IPS DF 6.9 (cell line): ENCODE measurements at regions not wholly inside any gene's neighbourhood (a gene's known extent, or its start where the extent isn't known, plus 50 kb on each side); places are given as distances from the start of the nearest gene placed in this dataset.

Source experiments
- DNase-seq: peaks from one replicate; pipeline ENCODE4 v3.0.0-alpha.2; 2013; ENCODE audit warnings: low read depth, low spot score
- H3K27ac ChIP-seq: one replicate; pipeline ENCODE4 v1.5.1; 2013; ENCODE audit warnings: low read length, control low read depth
- H3K27me3 ChIP-seq: 2 replicates; pipeline ENCODE4 v1.6.1; 2013; ENCODE audit warnings: mild to moderate bottlenecking, low read length; ENCODE audit not compliant: control insufficient read depth, insufficient read depth
- H3K36me3 ChIP-seq: 2 replicates; pipeline ENCODE4 v1.6.1; 2013; ENCODE audit warnings: low read length; ENCODE audit not compliant: control insufficient read depth, insufficient read depth
- H3K4me1 ChIP-seq: 2 replicates; pipeline ENCODE4 v1.6.1; 2013; ENCODE audit warnings: low read length; ENCODE audit not compliant: control insufficient read depth, insufficient read depth
- H3K4me3 ChIP-seq: 2 replicates; pipeline ENCODE4 v1.5.1; 2013; ENCODE audit warnings: mild to moderate bottlenecking, low read length
- H3K9me3 ChIP-seq: 2 replicates; pipeline ENCODE4 v1.6.1; 2013; ENCODE audit warnings: low read length, inconsistent platforms; ENCODE audit not compliant: control insufficient read depth, insufficient read depth
- WGBS: extraction: QIAGEN DNeasy Blood & Tissue Kit; methylation state at CpG from one replicate; pipeline ENCODE4 v1.1.7; 2013; ENCODE audit warnings: mixed read lengths, missing lambda C conversion rate; ENCODE audit not compliant: insufficient read length, insufficient coverage; 5-methylcytosine and 5-hydroxymethylcytosine counted together

GRCh38 chr14:53569446-53569845, 387.2 kb downstream of the BMP4 start:
- H3K27me3 ChIP-seq: no peaks in the 10 kb centered on the region
- no peak overlapping the region for H3K27ac ChIP-seq
- H3K36me3 ChIP-seq: no peaks in the 10 kb centered on the region
- H3K4me3 ChIP-seq: no peak overlapping the region
- no peaks in the 10 kb centered on the region for H3K9me3 ChIP-seq
- 0 out of 2 replicates have a peak, but pooled peaks cover 1% of the 10 kb centered on the region for H3K4me1 ChIP-seq
- DNase-seq: no peak
- WGBS: no CpG with 5 or more reads among the region's 2 CpGs

DNA sequence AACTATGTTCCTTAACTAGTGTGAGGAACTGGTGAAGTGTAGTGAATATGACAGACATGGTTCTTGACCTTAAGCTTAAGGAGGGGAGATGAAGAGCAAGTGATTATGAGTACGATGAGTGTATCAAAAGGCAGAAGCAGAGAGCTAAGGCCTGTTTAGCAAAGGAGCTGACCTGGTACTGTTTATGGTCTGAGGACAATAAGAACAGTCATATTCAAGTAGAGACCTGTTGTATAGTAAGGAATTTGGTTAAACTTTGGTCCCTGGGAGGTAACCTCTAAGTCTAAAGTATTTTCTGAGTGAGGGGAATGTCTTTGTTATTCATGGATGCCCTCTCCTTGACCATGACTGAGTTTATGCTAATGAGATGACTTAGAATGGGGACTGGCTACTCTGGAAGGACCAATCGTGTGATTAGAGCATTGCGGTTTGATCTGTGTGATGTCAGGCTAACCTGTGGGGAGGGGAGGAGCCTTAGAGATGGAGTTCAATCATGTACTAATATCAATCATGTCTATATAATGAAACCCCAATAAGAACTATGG, 389.3 kb downstream of the BMP4 start:
- no peak for DNase-seq
- Histone ChIP-seq H3K4me3 (no peak overlapping the region), H3K4me1 (0 out of 2 replicates have a peak, but pooled peaks cover 1% of the 10 kb centered on the region), H3K27me3 (no peaks in the 10 kb centered on the region), H3K36me3 (no peaks in the 10 kb centered on the region), H3K9me3 (no peaks in the 10 kb centered on the region), H3K27ac (no peak overlapping the region)
- WGBS: no CpG with 5 or more reads among the region's 3 CpGs

GRCh38 chr14:53564870-53565269, 391.8 kb downstream of the BMP4 start:
- no peaks in the 10 kb centered on the region for H3K36me3 ChIP-seq
- H3K9me3 ChIP-seq: no peaks in the 10 kb centered on the region
- no peak for DNase-seq
- H3K4me1 ChIP-seq: 0 out of 2 replicates have a peak, but pooled peaks cover 1% of the 10 kb centered on the region
- H3K27me3 ChIP-seq: no peaks in the 10 kb centered on the region
- WGBS: no CpG with 5 or more reads among the region's 1 CpG
- H3K4me3 ChIP-seq: no peak overlapping the region
- no peak overlapping the region for H3K27ac ChIP-seq

GRCh38 chr14:53563628-53564027, 393.0 kb downstream of the BMP4 start:
- Histone ChIP-seq H3K36me3 (no peaks in the 10 kb centered on the region), H3K4me3 (no peak overlapping the region), H3K27me3 (no peaks in the 10 kb centered on the region), H3K27ac (no peak overlapping the region), H3K9me3 (no peaks in the 10 kb centered on the region), H3K4me1 (0 out of 2 replicates have a peak, but pooled peaks cover 1% of the 10 kb centered on the region)
- no peak for DNase-seq

GRCh38 chr14:53553221-53553620, 400.1 kb upstream of the DDHD1 start:
- H3K4me1 ChIP-seq: no peaks in the 10 kb centered on the region
- no peak overlapping the region for H3K27ac ChIP-seq
- H3K36me3 ChIP-seq: no peaks in the 10 kb centered on the region
- no peak for DNase-seq
- no CpG with 5 or more reads among the region's 4 CpGs for WGBS
- no peak overlapping the region for H3K4me3 ChIP-seq
- no peaks in the 10 kb centered on the region for H3K9me3 ChIP-seq
- no peaks in the 10 kb centered on the region for H3K27me3 ChIP-seq

DNA sequence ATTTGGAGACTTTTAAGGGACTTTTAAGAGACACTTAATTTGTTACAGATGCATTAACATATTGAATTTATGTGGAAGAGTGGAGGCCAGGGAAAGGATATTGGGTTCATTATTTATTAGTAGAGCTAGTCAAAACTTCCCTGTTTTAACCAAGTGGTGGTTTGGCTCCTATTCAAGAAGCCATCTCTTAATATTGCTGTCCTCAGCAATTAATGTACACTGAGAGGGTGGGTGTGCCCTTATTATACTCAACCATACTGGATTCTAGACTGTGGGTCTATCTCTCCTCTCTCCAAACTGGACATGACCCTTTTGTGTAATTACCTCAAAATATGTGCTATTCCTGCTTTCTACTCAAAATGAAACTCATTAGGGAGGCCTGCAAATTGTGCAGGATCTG, 398.7 kb upstream of the DDHD1 start:
- Histone ChIP-seq H3K4me1 (no peaks in the 10 kb centered on the region), H3K27me3 (no peaks in the 10 kb centered on the region), H3K4me3 (no peak overlapping the region), H3K36me3 (no peaks in the 10 kb centered on the region), H3K9me3 (no peaks in the 10 kb centered on the region), H3K27ac (no peak overlapping the region)
- DNase-seq: no peak

GRCh38 chr14:53550776-53551175, 397.7 kb upstream of the DDHD1 start:
- H3K4me3 ChIP-seq: no peak overlapping the region
- no peaks in the 10 kb centered on the region for H3K36me3 ChIP-seq
- no peaks in the 10 kb centered on the region for H3K4me1 ChIP-seq
- no peak overlapping the region for H3K27ac ChIP-seq
- WGBS: no CpG with 5 or more reads among the region's 5 CpGs
- no peaks in the 10 kb centered on the region for H3K27me3 ChIP-seq
- no peaks in the 10 kb centered on the region for H3K9me3 ChIP-seq
- no peak for DNase-seq

DNA sequence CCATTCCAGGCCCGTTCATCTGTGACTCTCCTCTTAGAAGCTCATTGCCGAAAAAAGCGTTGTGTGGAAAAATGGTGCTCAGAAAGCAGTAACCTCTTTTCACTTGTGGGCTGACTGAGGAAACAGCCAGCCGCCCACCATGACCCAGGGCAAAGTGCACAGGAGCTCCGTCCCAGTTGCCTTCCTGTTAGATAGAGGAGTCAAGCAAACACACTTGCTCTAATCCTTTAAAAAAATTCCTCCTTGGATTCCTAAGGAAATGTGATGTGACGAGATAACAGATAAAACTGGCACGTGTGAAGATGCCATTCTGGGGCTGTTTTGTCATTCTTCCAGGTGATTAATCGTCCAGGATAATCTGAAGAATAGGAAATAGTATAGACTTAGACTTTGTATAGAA, 396.8 kb upstream of the DDHD1 start:
- no peaks in the 10 kb centered on the region for H3K27me3 ChIP-seq
- no peak overlapping the region for H3K27ac ChIP-seq
- H3K4me1 ChIP-seq: no peaks in the 10 kb centered on the region
- H3K4me3 ChIP-seq: no peak overlapping the region
- no peaks in the 10 kb centered on the region for H3K9me3 ChIP-seq
- no peak for DNase-seq
- H3K36me3 ChIP-seq: no peaks in the 10 kb centered on the region
- no CpG with 5 or more reads among the region's 8 CpGs for WGBS

GRCh38 chr14:53547593-53547992, 394.5 kb upstream of the DDHD1 start:
- H3K9me3 ChIP-seq: no peaks in the 10 kb centered on the region
- H3K36me3 ChIP-seq: no peaks in the 10 kb centered on the region
- no peak overlapping the region for H3K27ac ChIP-seq
- H3K27me3 ChIP-seq: no peaks in the 10 kb centered on the region
- no peaks in the 10 kb centered on the region for H3K4me1 ChIP-seq
- no peak for DNase-seq
- WGBS: no CpG with 5 or more reads among the region's 1 CpG
- no peak overlapping the region for H3K4me3 ChIP-seq

- H3K27me3 ChIP-seq: no peaks in the 10 kb centered on the region
- DNase-seq: no peak
- H3K27ac ChIP-seq: no peak overlapping the region
- no peaks in the 10 kb centered on the region for H3K4me1 ChIP-seq
- no peak overlapping the region for H3K4me3 ChIP-seq
- no peaks in the 10 kb centered on the region for H3K9me3 ChIP-seq
- H3K36me3 ChIP-seq: no peaks in the 10 kb centered on the region
These were observed 392.1 kb upstream of the DDHD1 start for GRCh38 chr14:53545217-53545616.

DNA sequence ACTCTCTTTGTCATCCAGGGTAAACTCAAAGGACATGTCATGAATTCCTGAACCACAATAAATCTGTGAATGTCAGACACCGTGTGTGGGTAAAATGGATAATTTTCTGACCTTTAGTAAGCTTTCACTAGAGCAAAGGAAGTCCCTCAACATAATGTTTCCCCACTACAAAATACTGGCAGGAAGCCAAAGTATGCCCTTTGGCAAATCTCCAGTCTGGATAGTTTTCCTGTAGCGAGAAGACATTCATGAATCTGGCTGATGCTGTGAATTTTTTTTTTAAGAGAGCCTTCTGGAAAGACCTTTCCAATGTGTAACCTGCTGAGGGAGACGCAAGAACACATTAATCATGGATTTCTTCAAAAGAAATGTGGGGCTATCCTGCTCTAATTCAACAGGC, 389.6 kb upstream of the DDHD1 start:
- Histone ChIP-seq H3K4me1 (no peaks in the 10 kb centered on the region; the same call in 1 of the 2 replicates), H3K9me3 (no peaks in the 10 kb centered on the region), H3K27me3 (no peaks in the 10 kb centered on the region), H3K27ac (no peak overlapping the region), H3K4me3 (no peak overlapping the region), H3K36me3 (no peaks in the 10 kb centered on the region)
- no CpG with 5 or more reads among the region's 3 CpGs for WGBS
- DNase-seq: no peak
